ENCODE measurements at regions not wholly inside any gene's neighbourhood (a gene's known extent, or its start where the extent isn't known, plus 50 kb on each side); places are given as distances from the start of the nearest gene placed in this dataset.

GRCh38 chr2:180110469-180110868 lies 103.4 kb upstream of the CWC22 start:
- H3K9me3 Mint-ChIP-seq, result no peaks in the 10 kb centered on the region
- no peak overlapping the region for H3K4me3 Mint-ChIP-seq
- intact Hi-C loops (cut with micrococcal nuclease), result no loop called here
- no peaks in the 10 kb centered on the region for H3K27me3 Mint-ChIP-seq
- H3K36me3 Mint-ChIP-seq (ENCODE audit: low read depth), result no peaks in the 10 kb centered on the region
- H3K4me1 Mint-ChIP-seq (ENCODE audit: low read depth), result no peaks in the 10 kb centered on the region
- no peak overlapping the region for H3K27ac Mint-ChIP-seq

GRCh38 chr2:180101846-180102245 lies 94.7 kb upstream of the CWC22 start:
- Mint-ChIP-seq H3K9me3 (no peaks in the 10 kb centered on the region), H3K4me3 (no peak overlapping the region), H3K36me3 (ENCODE audit: low read depth) (no peaks in the 10 kb centered on the region), H3K27me3 (no peaks in the 10 kb centered on the region), H3K27ac (no peak overlapping the region), H3K4me1 (ENCODE audit: low read depth) (no peaks in the 10 kb centered on the region)
- intact Hi-C loops (cut with micrococcal nuclease), result no loop called here

- H3K27ac Mint-ChIP-seq, result no peak overlapping the region
Observed at GRCh38 chr2:180099308-180099707, 92.2 kb upstream of the CWC22 start.

GRCh38 chr2:180085144-180085543 lies 78.0 kb upstream of the CWC22 start:
- Mint-ChIP-seq H3K4me3 (no peak overlapping the region), H3K27me3 (no peaks in the 10 kb centered on the region), H3K4me1 (ENCODE audit: low read depth) (no peaks in the 10 kb centered on the region), H3K9me3 (peaks cover 13% of the 10 kb centered on the region), H3K36me3 (ENCODE audit: low read depth) (no peaks in the 10 kb centered on the region), H3K27ac (no peak overlapping the region)
- intact Hi-C loops (cut with micrococcal nuclease), result no loop called here

More at GRCh38 chr2:180099308-180099707, 92.2 kb upstream of the CWC22 start:
- no peak overlapping the region for H3K4me3 Mint-ChIP-seq
- H3K9me3 Mint-ChIP-seq, result no peaks in the 10 kb centered on the region
- intact Hi-C loops (cut with micrococcal nuclease), result no loop called here
- no peaks in the 10 kb centered on the region for H3K27me3 Mint-ChIP-seq
- no peaks in the 10 kb centered on the region for H3K36me3 Mint-ChIP-seq (ENCODE audit: low read depth)
- no peaks in the 10 kb centered on the region for H3K4me1 Mint-ChIP-seq (ENCODE audit: low read depth)

- Mint-ChIP-seq H3K27ac (no peak overlapping the region), H3K4me1 (ENCODE audit: low read depth) (no peaks in the 10 kb centered on the region), H3K36me3 (ENCODE audit: low read depth) (no peaks in the 10 kb centered on the region), H3K4me3 (no peak overlapping the region), H3K27me3 (no peaks in the 10 kb centered on the region), H3K9me3 (peaks cover 13% of the 10 kb centered on the region)
- intact Hi-C loops (cut with micrococcal nuclease), result no loop called here
Observed at GRCh38 chr2:180077295-180077906, 70.3 kb upstream of the CWC22 start.

GRCh38 chr2:180075870-180076269 lies 68.8 kb upstream of the CWC22 start:
- Mint-ChIP-seq H3K27ac (no peak overlapping the region), H3K4me3 (no peak overlapping the region), H3K9me3 (peaks cover 1% of the 10 kb centered on the region), H3K27me3 (no peaks in the 10 kb centered on the region), H3K4me1 (ENCODE audit: low read depth) (no peaks in the 10 kb centered on the region), H3K36me3 (ENCODE audit: low read depth) (no peaks in the 10 kb centered on the region)
- intact Hi-C loops (cut with micrococcal nuclease), result no loop called here

- no peak overlapping the region for H3K27ac Mint-ChIP-seq
- H3K4me1 Mint-ChIP-seq (ENCODE audit: low read depth), result no peaks in the 10 kb centered on the region
- H3K36me3 Mint-ChIP-seq (ENCODE audit: low read depth), result no peaks in the 10 kb centered on the region
- no peaks in the 10 kb centered on the region for H3K27me3 Mint-ChIP-seq
- no peak overlapping the region for H3K4me3 Mint-ChIP-seq
- intact Hi-C loops (cut with micrococcal nuclease), result no loop called here
- H3K9me3 Mint-ChIP-seq, result peaks cover 20% of the 10 kb centered on the region
Observed at GRCh38 chr2:180071797-180072196, 64.7 kb upstream of the CWC22 start.

GRCh38 chr2:180063494-180064092 lies 56.5 kb upstream of the CWC22 start:
- intact Hi-C loops (cut with micrococcal nuclease), result no loop called here
- no peaks in the 10 kb centered on the region for H3K36me3 Mint-ChIP-seq (ENCODE audit: low read depth)
- H3K9me3 Mint-ChIP-seq, result no peaks in the 10 kb centered on the region
- H3K27me3 Mint-ChIP-seq, result no peaks in the 10 kb centered on the region
- no peak overlapping the region for H3K4me3 Mint-ChIP-seq
- no peaks in the 10 kb centered on the region for H3K4me1 Mint-ChIP-seq (ENCODE audit: low read depth)
- H3K27ac Mint-ChIP-seq, result no peak overlapping the region

GRCh38 chr2:180062178-180062577 lies 55.1 kb upstream of the CWC22 start:
- Mint-ChIP-seq H3K27me3 (no peaks in the 10 kb centered on the region), H3K27ac (no peak overlapping the region), H3K36me3 (ENCODE audit: low read depth) (no peaks in the 10 kb centered on the region), H3K4me1 (ENCODE audit: low read depth) (peaks cover 2% of the 10 kb centered on the region), H3K4me3 (no peak overlapping the region), H3K9me3 (no peaks in the 10 kb centered on the region)
- intact Hi-C loops (cut with micrococcal nuclease), result no loop called here

GRCh38 chr2:180061546-180061945 lies 54.4 kb upstream of the CWC22 start:
- no peaks in the 10 kb centered on the region for H3K36me3 Mint-ChIP-seq (ENCODE audit: low read depth)
- no peak overlapping the region for H3K27ac Mint-ChIP-seq
- intact Hi-C loops (cut with micrococcal nuclease), result no loop called here
- H3K27me3 Mint-ChIP-seq, result no peaks in the 10 kb centered on the region
- peaks cover 5% of the 10 kb centered on the region for H3K4me1 Mint-ChIP-seq (ENCODE audit: low read depth)
- no peaks in the 10 kb centered on the region for H3K9me3 Mint-ChIP-seq
- no peak overlapping the region for H3K4me3 Mint-ChIP-seq

- intact Hi-C loops (cut with micrococcal nuclease), result no loop called here
- no peaks in the 10 kb centered on the region for H3K36me3 Mint-ChIP-seq (ENCODE audit: low read depth)
- no peaks in the 10 kb centered on the region for H3K9me3 Mint-ChIP-seq
- H3K4me3 Mint-ChIP-seq, result no peak overlapping the region
- no peaks in the 10 kb centered on the region for H3K27me3 Mint-ChIP-seq
- no peak overlapping the region for H3K27ac Mint-ChIP-seq
- H3K4me1 Mint-ChIP-seq (ENCODE audit: low read depth), result peaks cover 5% of the 10 kb centered on the region
Observed at GRCh38 chr2:180061085-180061484, 54.0 kb upstream of the CWC22 start.

- no peaks in the 10 kb centered on the region for H3K9me3 Mint-ChIP-seq
- no peak overlapping the region for H3K4me3 Mint-ChIP-seq
- peaks cover 5% of the 10 kb centered on the region for H3K4me1 Mint-ChIP-seq (ENCODE audit: low read depth)
- intact Hi-C loops (cut with micrococcal nuclease), result no loop called here
- no peaks in the 10 kb centered on the region for H3K27me3 Mint-ChIP-seq
- no peaks in the 10 kb centered on the region for H3K36me3 Mint-ChIP-seq (ENCODE audit: low read depth)
- H3K27ac Mint-ChIP-seq, result no peak overlapping the region
Observed at GRCh38 chr2:180058993-180059392, 51.9 kb upstream of the CWC22 start.

GRCh38 chr2:180057706-180058412 lies 50.8 kb upstream of the CWC22 start:
- peaks cover 5% of the 10 kb centered on the region for H3K4me1 Mint-ChIP-seq (ENCODE audit: low read depth)
- H3K9me3 Mint-ChIP-seq, result no peaks in the 10 kb centered on the region
- no peaks in the 10 kb centered on the region for H3K36me3 Mint-ChIP-seq (ENCODE audit: low read depth)
- no peak overlapping the region for H3K4me3 Mint-ChIP-seq
- H3K27me3 Mint-ChIP-seq, result no peaks in the 10 kb centered on the region
- no peak overlapping the region for H3K27ac Mint-ChIP-seq
- intact Hi-C loops (cut with micrococcal nuclease), result no loop called here

Data from dendritic cell treated with granulocyte-macrophage colony-stimulating factor and Interleukin-4, amounts not matched to agents 40 ng/mL and 50 ng/mL, for 4 days (primary cell).